HUES48 (cell line): ENCODE measurements at regions not wholly inside any gene's neighbourhood (a gene's known extent, or its start where the extent isn't known, plus 50 kb on each side); places are given as distances from the start of the nearest gene placed in this dataset.

Experiments
- H3K27ac ChIP-seq: one replicate; pipeline ENCODE4 v1.7.0; 2013; ENCODE audit warnings: low read depth, low read length, inconsistent platforms
- H3K27me3 ChIP-seq: 2 replicates; pipeline ENCODE4 v1.6.1; 2013; ENCODE audit warnings: mild to moderate bottlenecking, low read length; ENCODE audit not compliant: control insufficient read depth, insufficient read depth
- H3K36me3 ChIP-seq: 2 replicates; pipeline ENCODE4 v1.6.1; 2013; ENCODE audit warnings: low read length; ENCODE audit not compliant: control insufficient read depth, insufficient read depth
- H3K4me1 ChIP-seq: 2 replicates; pipeline ENCODE4 v1.6.1; 2013; ENCODE audit warnings: mild to moderate bottlenecking, low read length; ENCODE audit not compliant: control insufficient read depth, insufficient read depth
- H3K4me3 ChIP-seq: 2 replicates; pipeline ENCODE4 v1.5.1; 2013; ENCODE audit warnings: mild to moderate bottlenecking, low read depth, low read length
- H3K9ac ChIP-seq: 2 replicates; pipeline ENCODE4 v1.6.1; 2013; ENCODE audit warnings: mild to moderate bottlenecking, low read depth, low read length, moderate library complexity
- H3K9me3 ChIP-seq: 2 replicates; pipeline ENCODE4 v1.6.1; 2013; ENCODE audit warnings: low read length; ENCODE audit not compliant: control insufficient read depth, insufficient read depth

DNA sequence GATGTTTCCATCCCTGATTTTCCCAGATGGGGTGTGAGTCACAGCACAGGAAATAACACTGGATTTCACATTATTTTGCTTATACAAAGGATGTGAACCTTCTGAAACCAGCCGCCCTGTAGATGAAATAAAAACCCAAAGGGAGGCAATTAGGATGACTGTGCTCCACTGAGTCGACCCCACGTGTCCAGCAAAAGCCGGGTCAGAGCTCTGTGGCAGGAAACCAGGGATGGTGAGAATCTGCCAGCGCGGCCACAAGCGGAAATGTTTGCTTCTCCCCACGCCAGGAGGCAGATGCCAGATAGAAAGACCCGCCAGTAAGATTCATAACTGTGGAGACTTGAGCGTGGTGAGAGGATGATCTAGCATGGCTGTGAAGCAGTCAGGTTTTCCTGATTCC lies 764.4 kb downstream of the LIG4 start:
- Histone ChIP-seq H3K4me3 (no peak overlapping the region), H3K27ac (no peak overlapping the region), H3K9ac (no peak overlapping the region), H3K27me3 (no peaks in the 10 kb centered on the region), H3K4me1 (no peaks in the 10 kb centered on the region), H3K36me3 (no peaks in the 10 kb centered on the region), H3K9me3 (peaks cover 13% of the 10 kb centered on the region)

DNA sequence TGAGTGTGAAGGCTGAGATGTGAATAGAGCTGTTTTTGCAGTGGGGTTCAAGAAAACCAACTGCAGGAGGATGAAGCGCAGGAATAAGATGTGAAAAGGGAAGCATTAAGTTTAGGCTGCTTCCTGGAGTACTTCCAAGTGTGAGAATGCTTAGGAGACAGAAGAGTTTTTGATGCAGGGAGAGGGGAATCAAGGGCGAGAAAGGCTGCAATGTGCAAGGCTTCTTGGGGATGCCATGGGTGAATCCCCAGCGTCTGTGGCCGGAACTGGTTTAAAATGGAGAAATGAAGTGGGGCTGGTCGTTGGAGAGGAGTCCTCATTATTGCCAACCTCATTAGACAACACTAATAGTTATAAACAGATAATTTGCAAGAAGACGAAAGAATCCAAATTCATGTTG lies 764.9 kb downstream of the LIG4 start:
- H3K4me1 ChIP-seq: no peaks in the 10 kb centered on the region
- H3K36me3 ChIP-seq: no peaks in the 10 kb centered on the region
- H3K4me3 ChIP-seq: no peak overlapping the region
- H3K27ac ChIP-seq: no peak overlapping the region
- H3K27me3 ChIP-seq: no peaks in the 10 kb centered on the region
- H3K9me3 ChIP-seq: peaks cover 13% of the 10 kb centered on the region
- no peak overlapping the region for H3K9ac ChIP-seq

DNA sequence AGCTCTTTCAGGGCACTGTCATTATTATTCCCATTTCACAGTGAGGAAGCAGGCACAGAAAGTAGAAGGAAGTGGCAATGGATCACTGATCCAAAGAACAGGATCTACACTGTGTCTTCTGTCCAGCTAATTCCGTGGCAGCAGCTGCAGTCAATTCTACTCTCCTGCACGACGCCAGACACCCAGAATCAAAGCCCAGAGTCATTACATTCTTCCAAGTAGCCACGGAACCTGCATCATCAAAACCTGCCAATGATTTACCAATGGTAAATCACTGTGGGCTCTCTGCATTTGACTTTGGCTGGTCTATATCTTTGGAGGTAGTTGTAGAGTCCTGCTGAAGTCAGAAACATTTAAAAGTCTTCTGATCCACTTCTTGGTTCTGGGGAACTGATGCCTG lies 767.7 kb downstream of the LIG4 start:
- no peak overlapping the region for H3K27ac ChIP-seq
- H3K4me1 ChIP-seq: no peaks in the 10 kb centered on the region
- no peaks in the 10 kb centered on the region for H3K9me3 ChIP-seq
- H3K36me3 ChIP-seq: no peaks in the 10 kb centered on the region
- H3K27me3 ChIP-seq: no peaks in the 10 kb centered on the region
- no peak overlapping the region for H3K9ac ChIP-seq
- no peak overlapping the region for H3K4me3 ChIP-seq

DNA sequence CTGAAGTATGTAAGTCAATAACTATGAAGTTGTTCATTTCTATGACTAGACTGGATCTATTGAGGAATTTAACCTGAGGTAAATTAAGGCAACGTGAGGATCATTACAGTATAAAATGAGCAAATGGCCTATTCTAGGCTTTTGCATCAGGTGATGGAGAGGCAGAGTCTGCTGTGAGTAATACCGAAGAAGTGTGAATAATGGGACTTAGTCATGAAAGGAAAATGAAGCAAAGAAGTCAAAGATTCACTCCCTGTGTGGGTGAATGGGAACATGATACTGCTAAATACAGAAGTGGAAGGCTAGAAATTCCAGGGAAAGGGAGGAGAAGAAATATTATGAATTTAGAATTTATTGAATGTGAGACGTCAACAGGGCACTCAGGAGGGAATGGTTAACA lies 774.1 kb downstream of the LIG4 start:
- Histone ChIP-seq H3K27me3 (no peaks in the 10 kb centered on the region), H3K9ac (no peak overlapping the region), H3K27ac (no peak overlapping the region), H3K9me3 (no peaks in the 10 kb centered on the region), H3K4me1 (no peaks in the 10 kb centered on the region), H3K36me3 (no peaks in the 10 kb centered on the region), H3K4me3 (no peak overlapping the region)

DNA sequence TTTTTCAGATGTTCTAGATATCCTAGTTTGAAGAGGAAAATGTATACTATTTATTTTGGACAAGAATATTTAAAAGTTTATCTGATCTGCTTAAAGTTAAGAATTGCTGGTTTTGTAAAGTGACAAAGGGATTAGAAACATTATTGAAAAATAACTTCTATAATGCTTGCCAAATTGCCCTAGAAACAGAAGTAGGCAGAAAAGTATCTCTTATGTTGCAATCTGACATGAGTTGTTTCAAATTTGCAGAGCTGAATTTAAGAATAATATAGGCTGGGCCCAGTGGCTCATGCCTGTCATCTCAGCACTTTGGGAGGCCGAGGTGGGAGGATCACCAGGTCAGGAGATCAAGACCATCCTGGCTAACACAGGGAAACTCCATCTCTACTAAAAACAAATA lies 777.1 kb downstream of the LIG4 start:
- Histone ChIP-seq H3K9me3 (no peaks in the 10 kb centered on the region), H3K27ac (no peak overlapping the region), H3K4me1 (peaks cover 9% of the 10 kb centered on the region; the same call in 1 of the 2 replicates), H3K27me3 (no peaks in the 10 kb centered on the region), H3K36me3 (no peaks in the 10 kb centered on the region), H3K4me3 (no peak overlapping the region), H3K9ac (no peak overlapping the region)

DNA sequence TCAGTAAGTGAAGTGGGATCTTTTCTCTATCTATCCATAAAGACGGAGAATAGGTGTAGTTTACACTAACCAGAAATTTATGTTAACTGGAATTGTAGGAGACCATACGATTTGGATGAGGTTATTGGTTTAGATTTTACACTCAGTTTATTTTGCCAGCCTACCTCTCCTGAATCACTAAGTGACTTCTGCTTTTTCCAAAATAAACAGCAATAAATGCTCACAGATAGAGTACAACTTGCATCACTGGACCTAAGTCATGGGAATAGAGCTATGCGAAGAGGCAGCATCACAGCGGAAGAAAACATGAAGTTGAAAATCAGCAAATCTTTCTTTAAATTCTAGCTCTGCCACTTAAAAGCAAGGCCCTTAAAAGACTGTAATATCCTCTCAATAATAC lies 781.0 kb downstream of the LIG4 start:
- no peaks in the 10 kb centered on the region for H3K9me3 ChIP-seq

DNA sequence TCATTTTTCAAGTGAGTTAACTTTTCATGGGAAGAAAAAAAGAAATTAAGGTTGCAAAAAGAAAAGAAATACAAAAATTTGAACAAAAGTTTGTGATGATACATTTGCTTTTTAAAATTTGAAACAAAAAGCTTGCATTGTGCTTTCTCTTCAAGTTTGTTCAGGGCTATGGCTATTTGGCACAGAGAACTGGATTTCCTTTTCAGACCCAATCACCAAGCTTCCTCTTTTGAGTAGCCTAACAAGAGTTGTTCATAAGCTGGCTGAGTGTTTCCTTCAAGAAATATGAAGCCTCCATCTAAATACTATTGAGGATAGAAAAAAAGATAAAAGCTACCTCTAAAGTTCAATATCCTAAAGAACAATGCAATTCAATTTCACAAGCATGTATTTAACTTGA lies 787.8 kb downstream of the LIG4 start:
- Histone ChIP-seq H3K4me3 (no peak overlapping the region), H3K27me3 (no peaks in the 10 kb centered on the region), H3K36me3 (no peaks in the 10 kb centered on the region), H3K4me1 (peaks cover 6% of the 10 kb centered on the region; the same call in 1 of the 2 replicates), H3K9me3 (no peaks in the 10 kb centered on the region), H3K27ac (no peak overlapping the region), H3K9ac (no peak overlapping the region)

More for the DNA sequence above, 781.0 kb downstream of the LIG4 start:
- no peaks in the 10 kb centered on the region for H3K27me3 ChIP-seq
- H3K4me3 ChIP-seq: no peak overlapping the region
- no peak overlapping the region for H3K9ac ChIP-seq
- H3K4me1 ChIP-seq: peaks cover 9% of the 10 kb centered on the region; the same call in 1 of the 2 replicates
- no peaks in the 10 kb centered on the region for H3K36me3 ChIP-seq
- no peak overlapping the region for H3K27ac ChIP-seq

DNA sequence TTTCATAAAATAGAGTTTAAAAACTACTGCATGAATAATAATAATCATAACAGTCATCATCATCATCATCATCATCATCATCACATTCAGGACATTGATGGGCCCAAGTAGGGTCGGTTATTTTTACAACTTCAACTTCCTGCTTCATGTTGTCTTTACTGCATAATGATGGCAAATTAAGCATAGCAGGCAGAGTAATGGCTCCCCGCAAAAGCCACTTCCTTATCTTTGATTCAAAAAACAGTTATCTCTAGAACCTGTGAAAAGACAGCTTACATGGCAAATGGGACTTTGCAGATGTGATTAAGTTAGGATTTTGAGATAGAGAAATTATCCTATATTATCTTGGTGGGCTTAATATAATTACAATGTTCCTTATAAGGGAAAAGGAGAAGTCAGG lies 792.9 kb downstream of the LIG4 start:
- Histone ChIP-seq H3K27me3 (no peaks in the 10 kb centered on the region), H3K9me3 (no peaks in the 10 kb centered on the region)

DNA sequence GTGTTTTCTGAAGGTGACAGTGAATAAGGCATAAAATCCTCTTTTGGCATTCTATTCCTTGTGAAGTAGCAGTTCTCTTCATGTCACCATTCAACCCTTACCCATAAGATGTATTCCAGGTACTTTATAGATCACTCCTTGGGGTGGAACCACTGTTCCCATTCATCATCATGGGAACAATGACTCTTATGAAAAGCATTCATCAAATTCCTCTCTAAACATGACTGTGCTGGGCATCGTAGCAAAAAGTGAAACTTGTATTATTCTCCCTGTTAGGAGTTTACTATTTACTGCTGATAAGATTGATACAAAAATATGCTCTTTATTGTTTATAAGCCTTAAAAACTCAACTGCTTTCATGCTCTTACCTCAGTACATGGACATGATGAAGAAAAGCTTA lies 793.4 kb downstream of the LIG4 start:
- Histone ChIP-seq H3K4me1 (peaks cover 6% of the 10 kb centered on the region; the same call in 1 of the 2 replicates), H3K4me3 (no peak overlapping the region), H3K36me3 (no peaks in the 10 kb centered on the region), H3K9ac (no peak overlapping the region), H3K9me3 (no peaks in the 10 kb centered on the region), H3K27me3 (no peaks in the 10 kb centered on the region), H3K27ac (no peak overlapping the region)

More for the DNA sequence above, 792.9 kb downstream of the LIG4 start:
- Histone ChIP-seq H3K9ac (no peak overlapping the region), H3K27ac (no peak overlapping the region), H3K4me3 (no peak overlapping the region), H3K4me1 (peaks cover 6% of the 10 kb centered on the region; the same call in 1 of the 2 replicates), H3K36me3 (no peaks in the 10 kb centered on the region)

DNA sequence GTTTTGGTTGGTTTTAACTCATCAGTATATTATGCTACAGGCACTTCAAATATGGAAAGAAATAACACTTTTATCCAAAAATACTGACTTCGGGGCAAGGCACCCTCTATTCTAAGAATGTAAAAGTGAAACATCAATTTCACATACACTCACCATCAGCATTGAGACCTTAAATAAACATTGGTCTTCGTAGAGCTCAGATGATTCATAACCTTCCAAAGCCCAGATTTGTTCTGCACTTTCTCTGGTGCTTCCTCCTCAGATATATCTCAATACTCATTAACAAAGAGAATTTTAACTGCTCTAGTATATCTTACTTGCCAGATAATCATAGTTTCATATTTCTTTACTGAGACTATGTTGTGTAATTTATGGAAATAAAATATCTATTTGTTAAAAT lies 794.3 kb downstream of the LIG4 start:
- H3K9me3 ChIP-seq: no peaks in the 10 kb centered on the region
- H3K27me3 ChIP-seq: no peaks in the 10 kb centered on the region
- peaks cover 6% of the 10 kb centered on the region; the same call in 1 of the 2 replicates for H3K4me1 ChIP-seq
- no peaks in the 10 kb centered on the region for H3K36me3 ChIP-seq
- H3K4me3 ChIP-seq: no peak overlapping the region
- H3K9ac ChIP-seq: no peak overlapping the region
- H3K27ac ChIP-seq: no peak overlapping the region

DNA sequence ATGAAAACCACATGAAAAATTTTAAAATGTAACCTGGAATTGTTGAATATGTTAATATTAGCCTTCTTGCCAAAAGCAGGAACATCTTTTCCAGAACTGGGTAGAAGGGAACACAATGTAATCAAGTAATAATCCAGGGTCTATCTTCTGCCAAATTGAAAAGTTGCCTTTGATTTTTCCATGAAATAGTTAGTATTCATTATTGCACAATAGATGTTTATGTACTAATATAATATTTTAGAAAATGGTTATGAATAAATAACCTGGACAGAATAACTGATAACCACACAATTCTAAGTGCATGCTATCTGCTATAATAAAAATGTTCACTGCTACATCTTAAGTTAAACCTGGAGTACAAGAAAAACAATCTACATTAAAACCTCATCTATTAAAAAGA lies 802.3 kb downstream of the LIG4 start:
- no peaks in the 10 kb centered on the region for H3K4me1 ChIP-seq
- no peaks in the 10 kb centered on the region for H3K9me3 ChIP-seq
- H3K27ac ChIP-seq: no peak overlapping the region
- H3K9ac ChIP-seq: no peak overlapping the region
- H3K27me3 ChIP-seq: no peaks in the 10 kb centered on the region
- no peak overlapping the region for H3K4me3 ChIP-seq
- no peaks in the 10 kb centered on the region for H3K36me3 ChIP-seq

DNA sequence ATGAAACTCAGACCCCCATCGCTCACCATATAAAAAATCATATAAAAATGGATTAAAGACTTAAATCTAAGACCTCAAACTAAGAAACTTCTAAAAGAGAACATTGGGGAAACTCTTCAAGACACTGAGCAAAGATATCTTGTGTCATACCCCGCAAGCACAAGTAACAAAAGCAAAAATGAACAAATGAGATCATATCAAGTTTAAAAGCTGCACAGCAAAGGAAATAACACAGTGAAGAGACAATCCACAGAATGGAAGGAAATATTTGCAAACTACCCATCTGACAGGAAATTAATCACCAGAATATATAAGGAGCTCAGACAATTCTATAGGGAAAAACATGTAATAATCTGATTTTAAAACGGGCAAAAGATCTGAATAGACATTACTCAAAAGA lies 808.3 kb downstream of the LIG4 start:
- Histone ChIP-seq H3K4me1 (no peaks in the 10 kb centered on the region), H3K27ac (no peak overlapping the region), H3K4me3 (no peak overlapping the region), H3K9ac (no peak overlapping the region), H3K27me3 (no peaks in the 10 kb centered on the region), H3K36me3 (no peaks in the 10 kb centered on the region), H3K9me3 (no peaks in the 10 kb centered on the region)
